DND-41 (cell line): ENCODE measurements at regions not wholly inside any gene's neighbourhood (a gene's known extent, or its start where the extent isn't known, plus 50 kb on each side); places are given as distances from the start of the nearest gene placed in this dataset.
A peak's percentile ranks its signal among the peaks of the same experiment; 100 is the strongest.

Source experiments
- ATAC-seq: fragments of 200-7000 bp; cut with Tn5 transposase; 3 replicates; pipeline ENCODE4 v1.9.1; 2021; ENCODE audit warnings: low read depth; ENCODE audit not compliant: insufficient read depth
- DNase-seq: peaks from one replicate; pipeline ENCODE4 v3.0.0-alpha.2; 2020
- H2AFZ ChIP-seq: 2 replicates; pipeline ENCODE4 v1.6.0; 2012; ENCODE audit warnings: low read depth, low read length
- H3K27ac ChIP-seq: 2 replicates; pipeline ENCODE4 v1.5.1; 2012; ENCODE audit warnings: low read length, inconsistent platforms
- H3K27me3 ChIP-seq: fragments of 200-600 bp; sonication (generic); 2 replicates; pipeline ENCODE4 v1.6.0; 2012; ENCODE audit warnings: low read length, mild to moderate bottlenecking, inconsistent platforms; ENCODE audit not compliant: insufficient read depth, poor library complexity
- H3K36me3 ChIP-seq: 2 replicates; pipeline ENCODE4 v1.5.1; 2012; ENCODE audit warnings: low read length, inconsistent platforms; ENCODE audit not compliant: insufficient read depth
- H3K4me1 ChIP-seq: 2 replicates; pipeline ENCODE4 v1.5.1; 2012; ENCODE audit warnings: mild to moderate bottlenecking, low read length; ENCODE audit not compliant: insufficient read depth
- H3K4me2 ChIP-seq: 2 replicates; pipeline ENCODE4 v1.6.0; 2012; ENCODE audit warnings: mild to moderate bottlenecking, moderate library complexity, low read length, inconsistent platforms; ENCODE audit not compliant: insufficient read depth
- H3K4me3 ChIP-seq, 2 experiments: fragments of 200-600 bp in 1 of 2; shearing (Covaris generic) in 1 of 2; 2 replicates each; pipeline ENCODE4 v1.5.1; 2012 to 2016; ENCODE audit warnings: inconsistent platforms in 2 of 2, low read length in 2 of 2, mild to moderate bottlenecking in 2 of 2, low read depth in 1 of 2, moderate library complexity in 1 of 2
- H3K79me2 ChIP-seq: 2 replicates; pipeline ENCODE4 v1.6.0; 2012; ENCODE audit warnings: low read length, inconsistent platforms; ENCODE audit not compliant: insufficient read depth
- H3K9ac ChIP-seq: 2 replicates; pipeline ENCODE4 v1.6.0; 2012; ENCODE audit warnings: low read depth, mild to moderate bottlenecking, inconsistent platforms, low read length, moderate library complexity
- H3K9me3 ChIP-seq: 2 replicates; pipeline ENCODE4 v1.5.1; 2012; ENCODE audit warnings: low read length, moderate library complexity, mild to moderate bottlenecking, inconsistent platforms; ENCODE audit not compliant: insufficient read depth, severe bottlenecking
- H4K20me1 ChIP-seq: 2 replicates; pipeline ENCODE4 v1.6.0; 2012; ENCODE audit warnings: low read length; ENCODE audit not compliant: insufficient read depth
- EZH2 ChIP-seq: IDR thresholded peaks from 3 replicates; pipeline ENCODE4 v1.6.1; 2012; ENCODE audit warnings: borderline replicate concordance, low read depth, mild to moderate bottlenecking, moderate library complexity, low read length, inconsistent platforms; ENCODE audit not compliant: severe bottlenecking
- TF ChIP-seq, protein P1 (sequence below): IDR thresholded peaks from 2 replicates; pipeline ENCODE4 v1.5.1; 2012; ENCODE audit warnings: borderline replicate concordance, low read length, moderate library complexity, mild to moderate bottlenecking; ENCODE audit not compliant: poor library complexity, severe bottlenecking; ENCODE audit errors: extremely low read depth

- ATAC-seq (no peak), DNase-seq (no peak)
- Histone ChIP-seq H3K4me1 (peaks cover 76% of the 10 kb centered on the region), H2AFZ (no peak overlapping the region), H3K36me3 (no peaks in the 10 kb centered on the region), H3K27me3 (no peaks in the 10 kb centered on the region), H3K4me2 (0 out of 2 replicates have a peak overlapping the region, but pooled peaks have one; percentile 15), H4K20me1 (no peaks in the 10 kb centered on the region), H3K9me3 (no peaks in the 10 kb centered on the region), H3K79me2 (0 out of 2 replicates have a peak, but pooled peaks cover 4% of the 10 kb centered on the region), H3K9ac (peak overlapping the region; percentile 25), H3K4me3 (no peak overlapping the region), H3K27ac (peak overlapping the region; percentile 71)
- TF ChIP-seq, protein P1, sequence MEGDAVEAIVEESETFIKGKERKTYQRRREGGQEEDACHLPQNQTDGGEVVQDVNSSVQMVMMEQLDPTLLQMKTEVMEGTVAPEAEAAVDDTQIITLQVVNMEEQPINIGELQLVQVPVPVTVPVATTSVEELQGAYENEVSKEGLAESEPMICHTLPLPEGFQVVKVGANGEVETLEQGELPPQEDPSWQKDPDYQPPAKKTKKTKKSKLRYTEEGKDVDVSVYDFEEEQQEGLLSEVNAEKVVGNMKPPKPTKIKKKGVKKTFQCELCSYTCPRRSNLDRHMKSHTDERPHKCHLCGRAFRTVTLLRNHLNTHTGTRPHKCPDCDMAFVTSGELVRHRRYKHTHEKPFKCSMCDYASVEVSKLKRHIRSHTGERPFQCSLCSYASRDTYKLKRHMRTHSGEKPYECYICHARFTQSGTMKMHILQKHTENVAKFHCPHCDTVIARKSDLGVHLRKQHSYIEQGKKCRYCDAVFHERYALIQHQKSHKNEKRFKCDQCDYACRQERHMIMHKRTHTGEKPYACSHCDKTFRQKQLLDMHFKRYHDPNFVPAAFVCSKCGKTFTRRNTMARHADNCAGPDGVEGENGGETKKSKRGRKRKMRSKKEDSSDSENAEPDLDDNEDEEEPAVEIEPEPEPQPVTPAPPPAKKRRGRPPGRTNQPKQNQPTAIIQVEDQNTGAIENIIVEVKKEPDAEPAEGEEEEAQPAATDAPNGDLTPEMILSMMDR = no peak
- no peak for TF ChIP-seq EZH2
Observed at GRCh38 chr14:100440758-100441203, 117.6 kb downstream of the SLC25A47 start.

- H4K20me1 ChIP-seq = no peaks in the 10 kb centered on the region
- 0 out of 2 replicates have a peak overlapping the region, but pooled peaks have one; percentile 15 for H3K4me2 ChIP-seq
- H3K36me3 ChIP-seq = no peaks in the 10 kb centered on the region
- peak overlapping the region; percentile 71 for H3K27ac ChIP-seq
- no peak overlapping the region for H2AFZ ChIP-seq
- no peak for TF ChIP-seq EZH2
- TF ChIP-seq, protein P1 = no peak
- ATAC-seq (peak; percentile 31), DNase-seq (peak; percentile 46)
- no peak overlapping the region for H3K4me3 ChIP-seq
- H3K4me1 ChIP-seq = peaks cover 74% of the 10 kb centered on the region
- H3K27me3 ChIP-seq = no peaks in the 10 kb centered on the region
- 0 out of 2 replicates have a peak, but pooled peaks cover 4% of the 10 kb centered on the region for H3K79me2 ChIP-seq
- H3K9ac ChIP-seq = peak overlapping the region; percentile 25
- H3K9me3 ChIP-seq = no peaks in the 10 kb centered on the region
Observed at GRCh38 chr14:100441271-100441947, 118.3 kb downstream of the SLC25A47 start.

- Histone ChIP-seq H3K4me1 (peaks cover 73% of the 10 kb centered on the region), H3K4me3 (no peak overlapping the region), H3K27ac (peak overlapping the region; percentile 71), H3K9ac (peak overlapping the region; percentile 32; the same call in 1 of the 2 replicates), H2AFZ (no peak overlapping the region), H3K79me2 (0 out of 2 replicates have a peak, but pooled peaks cover 4% of the 10 kb centered on the region), H4K20me1 (no peaks in the 10 kb centered on the region), H3K9me3 (no peaks in the 10 kb centered on the region), H3K4me2 (0 out of 2 replicates have a peak overlapping the region, but pooled peaks have one; percentile 15), H3K36me3 (no peaks in the 10 kb centered on the region), H3K27me3 (no peaks in the 10 kb centered on the region)
- peak; percentile 75 for ATAC-seq
- no peak for TF ChIP-seq EZH2
- DNase-seq = peak; percentile 79
Observed at GRCh38 chr14:100442036-100442435, 118.9 kb downstream of the SLC25A47 start.
